Endothelial cell of umbilical vein (primary cell): ENCODE measurements at regions not wholly inside any gene's neighbourhood (a gene's known extent, or its start where the extent isn't known, plus 50 kb on each side); places are given as distances from the start of the nearest gene placed in this dataset.

ENCODE experiments used
- BruUV-seq: library from RNA; stranded (reverse); fragments of 400-500 nt; replicated peaks from 2 replicates; lab custom pipeline; 2021; lab: Mats Ljungman, UMichigan
- CTCF ChIA-PET: fragments of 300-600, 350-600 bp; sonication (Branson Sonifier 250); formaldehyde crosslinking; loops from one replicate; lab custom pipeline; 2021; ENCODE audit warnings: antibody characterized with exemption, inconsistent platforms; lab: Charles Lee
- POLR2A ChIA-PET: fragments of 300-600, 350-600 bp; sonication (Branson Sonifier 250); formaldehyde crosslinking; loops from one replicate; lab custom pipeline; 2021; ENCODE audit warnings: antibody characterized with exemption, inconsistent platforms; lab: Charles Lee
- DNase-seq: peaks from one replicate; pipeline ENCODE4 v3.0.0-alpha.2; 2011; ENCODE audit warnings: low read depth, low spot score
- FAIRE-seq: peaks from 2 replicates; lab custom pipeline; 2011; peaks lifted over from hg19 to GRCh38; lab: Jason Lieb, UNC
- H2AFZ ChIP-seq: 2 replicates; pipeline ENCODE4 v1.6.0; 2012; ENCODE audit warnings: low read depth, low read length, control low read depth, inconsistent platforms
- H3K27ac ChIP-seq: 2 replicates; pipeline ENCODE4 v1.5.1; 2011; ENCODE audit warnings: low read depth, mild to moderate bottlenecking, control low read depth, low read length, moderate library complexity; ENCODE audit not compliant: insufficient read depth
- H3K27me3 ChIP-seq, 2 experiments: 2 replicates each; pipeline versions ENCODE4 v1.6.0 to v1.6.1; 2011; ENCODE audit warnings: low read length in 2 of 2, mixed read lengths in 1 of 2; ENCODE audit not compliant: control insufficient read depth in 2 of 2, insufficient read depth in 2 of 2
- H3K36me3 ChIP-seq, 2 experiments: 2 replicates in 1 of 2; 3 replicates in 1 of 2; pipeline ENCODE4 v1.5.1; 2011; ENCODE audit warnings: low read length in 2 of 2, mild to moderate bottlenecking in 1 of 2, moderate library complexity in 1 of 2; ENCODE audit not compliant: control insufficient read depth in 2 of 2, insufficient read depth in 2 of 2; ENCODE audit errors: extremely low read depth in 1 of 2
- H3K4me1 ChIP-seq: 3 replicates; pipeline ENCODE4 v1.5.1; 2011; ENCODE audit warnings: mild to moderate bottlenecking, low read length; ENCODE audit not compliant: control insufficient read depth, insufficient read depth; ENCODE audit errors: extremely low read depth
- H3K4me2 ChIP-seq: 2 replicates; pipeline ENCODE4 v1.6.1; 2011; ENCODE audit warnings: low read length, control low read depth, mixed read lengths; ENCODE audit not compliant: insufficient read depth
- H3K4me3 ChIP-seq, 3 experiments: fragments of 200-600 bp in 1 of 3; sonication (generic), shearing (Covaris generic) in 1 of 3; replicated peaks in 1 of 3; 2 replicates each; pipeline ENCODE4 v1.5.1; 2011 to 2016; ENCODE audit warnings: control low read depth in 3 of 3, low read length in 3 of 3, mild to moderate bottlenecking in 2 of 3, inconsistent platforms in 1 of 3, low read depth in 1 of 3, moderate library complexity in 1 of 3; ENCODE audit not compliant: insufficient read depth in 1 of 3
- H3K79me2 ChIP-seq: 2 replicates; pipeline ENCODE4 v1.6.0; 2012; ENCODE audit warnings: low read length, inconsistent platforms; ENCODE audit not compliant: control insufficient read depth, insufficient read depth
- H3K9ac ChIP-seq: replicated peaks from 2 replicates; pipeline ENCODE3; 2011; ENCODE audit warnings: low read length, control low read depth; ENCODE audit not compliant: insufficient read depth; ENCODE audit errors: extremely low read depth
- H3K9me1 ChIP-seq: replicated peaks from 3 replicates; pipeline ENCODE4 v1.6.0; 2011; ENCODE audit warnings: mild to moderate bottlenecking, low read length; ENCODE audit not compliant: control insufficient read depth, insufficient read depth; ENCODE audit errors: extremely low read depth
- H3K9me3 ChIP-seq: replicated peaks from 2 replicates; pipeline ENCODE4 v1.5.1; 2012; ENCODE audit warnings: low read length, inconsistent platforms; ENCODE audit not compliant: control insufficient read depth, insufficient read depth
- H4K20me1 ChIP-seq: replicated peaks from 2 replicates; pipeline ENCODE3; 2011; ENCODE audit warnings: mild to moderate bottlenecking, low read length; ENCODE audit not compliant: control insufficient read depth, insufficient read depth; ENCODE audit errors: extremely low read depth
- FOS ChIP-seq: IDR thresholded peaks from 2 replicates; pipeline ENCODE4 v1.6.1; 2011; ENCODE audit warnings: mild to moderate bottlenecking, low read length, moderate library complexity, borderline replicate concordance; ENCODE audit not compliant: insufficient read depth
- GATA2 ChIP-seq: IDR thresholded peaks from 2 replicates; pipeline ENCODE4 v1.7.0; 2011; ENCODE audit warnings: low read depth, mild to moderate bottlenecking, moderate library complexity, mixed read lengths, low read length; ENCODE audit not compliant: insufficient read length, insufficient read depth
- JUN ChIP-seq: IDR thresholded peaks from 2 replicates; pipeline ENCODE4 v1.6.1; 2011; ENCODE audit warnings: borderline replicate concordance, low read depth; ENCODE audit not compliant: insufficient read length, insufficient read depth
- POLR2AphosphoS5 ChIP-seq: IDR thresholded peaks from 2 replicates; pipeline ENCODE4 v1.6.1; 2012; ENCODE audit warnings: low read depth, mild to moderate bottlenecking, control low read depth, low read length, moderate library complexity; ENCODE audit not compliant: insufficient read depth
- dilution Hi-C: fragments of 300-500 bp; cut with MboI; formaldehyde crosslinking; loops from one replicate; pipeline ENCODE4 v1.15.0; 2019; ENCODE audit warnings: low sequenced_read_pairs; ENCODE audit not compliant: extremely low pct_ligation_motif_present
- intact Hi-C: fragments of 100-400 bp; cut with micrococcal nuclease; formaldehyde crosslinking; loops from one replicate; pipeline ENCODE4 v1.10.0; 2022
- TF ChIP-seq, protein P1 (sequence below), 2 donors: IDR thresholded peaks; 1 replicate in 1 of 2; 2 replicates in 1 of 2; pipeline ENCODE4 v1.5.1; 2011; ENCODE audit warnings: low read length in 2 of 2, mild to moderate bottlenecking in 2 of 2, moderate library complexity in 2 of 2, control low read depth in 1 of 2, inconsistent platforms in 1 of 2, low read depth in 1 of 2; ENCODE audit not compliant: insufficient read depth in 1 of 2; ENCODE audit errors: extremely low read depth in 1 of 2
- TF ChIP-seq, protein P2 (sequence below): IDR thresholded peaks from 2 replicates; pipeline ENCODE4 v1.6.1; 2011; ENCODE audit not compliant: insufficient read depth, insufficient read length

DNA sequence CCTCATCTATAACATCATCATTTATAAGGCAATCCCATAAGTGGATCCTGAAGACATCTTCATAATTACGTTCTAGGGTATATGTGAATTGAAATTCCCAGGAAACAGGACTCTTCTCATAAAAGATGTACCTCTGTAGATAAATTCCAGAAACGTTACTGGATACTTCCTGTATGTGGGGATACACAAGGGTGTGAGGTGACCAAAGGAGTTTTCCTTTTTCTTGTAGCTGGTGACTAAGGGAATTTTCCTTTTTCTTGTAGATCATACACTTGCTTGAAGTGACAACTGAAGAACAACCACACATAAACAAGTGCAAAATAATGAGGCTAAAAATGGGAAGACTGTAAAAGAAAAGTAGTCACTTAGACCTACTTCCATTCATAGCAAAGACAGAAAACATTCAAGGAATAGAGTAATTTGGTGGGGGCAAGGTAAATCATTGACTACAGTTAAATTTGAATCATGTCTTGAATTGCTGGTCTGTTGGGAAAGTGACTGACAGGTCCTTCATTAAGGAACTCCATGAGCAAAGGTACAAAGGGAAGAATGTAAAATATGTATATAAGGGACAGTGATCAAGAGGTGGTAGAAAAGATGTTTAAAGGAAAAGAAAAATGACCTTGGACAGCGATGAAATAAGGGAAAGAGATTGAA is 53.2 kb upstream of the UBE2E3 start:
- CTCF ChIA-PET: no interaction called here
- BruUV-seq: no TSS peak

DNA sequence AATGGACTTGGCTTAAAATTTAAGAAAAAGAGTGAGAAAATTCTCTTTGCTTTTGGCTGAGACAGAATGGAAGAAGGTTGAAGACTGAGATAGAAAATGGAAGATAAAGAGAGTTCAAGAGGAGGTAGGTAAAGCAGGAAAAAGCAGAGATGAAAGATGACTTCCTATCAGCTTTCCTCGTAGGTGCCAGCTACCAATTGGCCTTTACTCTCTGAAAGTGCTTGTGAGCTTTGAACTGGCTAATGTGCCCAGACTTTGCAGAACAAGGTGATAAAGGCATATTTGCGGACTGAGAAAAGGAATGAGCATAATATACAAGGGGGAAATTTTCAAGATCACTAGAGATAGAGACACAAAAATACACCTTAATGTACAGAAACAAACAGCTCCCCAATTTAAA is 54.7 kb upstream of the UBE2E3 start:
- H3K9ac ChIP-seq: no peak overlapping the region
- DNase-seq: no peak
- FAIRE-seq: no peak
- H3K36me3 ChIP-seq: no peaks in the 10 kb centered on the region
- H4K20me1 ChIP-seq: no peaks in the 10 kb centered on the region
- no peaks in the 10 kb centered on the region for H3K9me1 ChIP-seq
- no peaks in the 10 kb centered on the region for H3K4me1 ChIP-seq
- dilution Hi-C loops: no loop called here
- H3K27ac ChIP-seq: no peak overlapping the region
- no peaks in the 10 kb centered on the region for H3K79me2 ChIP-seq
- H3K4me3 ChIP-seq: no peak overlapping the region
- intact Hi-C loops: no loop called here
- no peaks in the 10 kb centered on the region for H3K9me3 ChIP-seq
- no peak overlapping the region for H3K4me2 ChIP-seq
- no peak for TF ChIP-seq GATA2
- TF ChIP-seq, protein P1, sequence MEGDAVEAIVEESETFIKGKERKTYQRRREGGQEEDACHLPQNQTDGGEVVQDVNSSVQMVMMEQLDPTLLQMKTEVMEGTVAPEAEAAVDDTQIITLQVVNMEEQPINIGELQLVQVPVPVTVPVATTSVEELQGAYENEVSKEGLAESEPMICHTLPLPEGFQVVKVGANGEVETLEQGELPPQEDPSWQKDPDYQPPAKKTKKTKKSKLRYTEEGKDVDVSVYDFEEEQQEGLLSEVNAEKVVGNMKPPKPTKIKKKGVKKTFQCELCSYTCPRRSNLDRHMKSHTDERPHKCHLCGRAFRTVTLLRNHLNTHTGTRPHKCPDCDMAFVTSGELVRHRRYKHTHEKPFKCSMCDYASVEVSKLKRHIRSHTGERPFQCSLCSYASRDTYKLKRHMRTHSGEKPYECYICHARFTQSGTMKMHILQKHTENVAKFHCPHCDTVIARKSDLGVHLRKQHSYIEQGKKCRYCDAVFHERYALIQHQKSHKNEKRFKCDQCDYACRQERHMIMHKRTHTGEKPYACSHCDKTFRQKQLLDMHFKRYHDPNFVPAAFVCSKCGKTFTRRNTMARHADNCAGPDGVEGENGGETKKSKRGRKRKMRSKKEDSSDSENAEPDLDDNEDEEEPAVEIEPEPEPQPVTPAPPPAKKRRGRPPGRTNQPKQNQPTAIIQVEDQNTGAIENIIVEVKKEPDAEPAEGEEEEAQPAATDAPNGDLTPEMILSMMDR (IDR thresholded peaks at IDR 0.05; ENCODE audit: extremely low read depth in 1 of 2, insufficient read depth in 1 of 2, low read depth in 1 of 2, low read length in 2 of 2): no peak
- ChIA-PET POLR2A (no interaction called here), CTCF (no interaction called here)
- H2AFZ ChIP-seq: no peak overlapping the region
- no peaks in the 10 kb centered on the region for H3K27me3 ChIP-seq
- no TSS peak for BruUV-seq

More for the DNA sequence above, 53.2 kb upstream of the UBE2E3 start:
- no peak overlapping the region for H3K4me2 ChIP-seq
- FAIRE-seq: no peak
- no peak overlapping the region for H3K9ac ChIP-seq
- H3K4me3 ChIP-seq: no peak overlapping the region
- no peaks in the 10 kb centered on the region for H3K9me3 ChIP-seq
- no peaks in the 10 kb centered on the region for H4K20me1 ChIP-seq
- TF ChIP-seq POLR2AphosphoS5 (no peak), JUN (no peak), GATA2 (no peak), FOS (no peak)
- TF ChIP-seq, protein P2, sequence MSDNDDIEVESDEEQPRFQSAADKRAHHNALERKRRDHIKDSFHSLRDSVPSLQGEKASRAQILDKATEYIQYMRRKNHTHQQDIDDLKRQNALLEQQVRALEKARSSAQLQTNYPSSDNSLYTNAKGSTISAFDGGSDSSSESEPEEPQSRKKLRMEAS: no peak
- POLR2A ChIA-PET: no interaction called here
- no peak for DNase-seq
- intact Hi-C loops: no loop called here
- no peaks in the 10 kb centered on the region for H3K4me1 ChIP-seq
- no peaks in the 10 kb centered on the region for H3K36me3 ChIP-seq
- H2AFZ ChIP-seq: no peak overlapping the region
- no peak overlapping the region for H3K27ac ChIP-seq
- H3K9me1 ChIP-seq: no peaks in the 10 kb centered on the region
- dilution Hi-C loops: no loop called here
- no peaks in the 10 kb centered on the region for H3K27me3 ChIP-seq
- H3K79me2 ChIP-seq: no peaks in the 10 kb centered on the region
